GM12878 (cell line): ENCODE measurements at regions not wholly inside any gene's neighbourhood (a gene's known extent, or its start where the extent isn't known, plus 50 kb on each side); places are given as distances from the start of the nearest gene placed in this dataset.

Experiments
- ATAC-seq: fragments of 200-7000 bp; cut with Tn5 transposase; 3 replicates; pipeline ENCODE4 v1.9.1; 2020; ENCODE audit warnings: mild to moderate bottlenecking, moderate library complexity
- BruUV-seq: library from RNA; stranded (reverse); fragments of 400-500 nt; replicated peaks from 2 replicates; lab custom pipeline; 2021; lab: Mats Ljungman, UMichigan
- CTCF ChIA-PET: fragments of 300-600 bp; sonication (Branson Sonifier 250); formaldehyde crosslinking; extraction: SDS; loops from one replicate; lab custom pipeline; 2021; ENCODE audit warnings: inconsistent platforms; lab: Yijun Ruan, JAX
- POLR2A ChIA-PET: fragments of 350-600 bp; formaldehyde crosslinking; extraction: SDS; loops from one replicate; lab custom pipeline; 2021; ENCODE audit warnings: inconsistent platforms; lab: Charles Lee
- RAD21 ChIA-PET: fragments of 300-600 bp; sonication (Branson Sonifier 250); formaldehyde crosslinking; loops from one replicate; lab custom pipeline; 2023; ENCODE audit warnings: antibody characterized with exemption; ENCODE audit not compliant: unreplicated experiment; lab: Charles Lee
- SMC1A ChIA-PET: fragments of 300-600 bp; sonication (Branson Sonifier 250); formaldehyde crosslinking; loops from one replicate; lab custom pipeline; 2023; ENCODE audit not compliant: unreplicated experiment, uncharacterized antibody; lab: Charles Lee
- DNase-seq: peaks from one replicate; pipeline ENCODE4 v3.0.0-alpha.2; 2011; ENCODE audit warnings: low read depth, low spot score
- FAIRE-seq: peaks from 3 replicates; lab custom pipeline; 2011; peaks lifted over from hg19 to GRCh38; lab: Jason Lieb, UNC
- H2AFZ ChIP-seq: 2 replicates; pipeline ENCODE4 v1.6.0; 2011; ENCODE audit warnings: low read depth, low read length, control low read depth; ENCODE audit not compliant: control insufficient read depth
- H3K27ac ChIP-seq: 2 replicates; pipeline ENCODE4 v1.5.1; 2011; ENCODE audit warnings: control low read depth; ENCODE audit not compliant: control insufficient read depth, insufficient read depth
- H3K27me3 ChIP-seq, 2 experiments: replicated peaks in 1 of 2; 2 replicates each; pipeline versions ENCODE4 v1.6.0 to v1.6.1; 2011; ENCODE audit warnings: low read length in 1 of 2; ENCODE audit not compliant: control insufficient read depth in 2 of 2, insufficient read depth in 2 of 2
- H3K36me3 ChIP-seq, 2 experiments: 2 replicates each; pipeline ENCODE4 v1.5.1; 2011; ENCODE audit warnings: low read length in 1 of 2; ENCODE audit not compliant: control insufficient read depth in 2 of 2, insufficient read depth in 2 of 2
- H3K4me1 ChIP-seq: 2 replicates; pipeline ENCODE4 v1.6.1; 2011; ENCODE audit warnings: mild to moderate bottlenecking, low read length, moderate library complexity, mixed read lengths; ENCODE audit not compliant: control insufficient read depth, insufficient read depth
- H3K4me2 ChIP-seq: 2 replicates; pipeline ENCODE4 v1.6.0; 2011; ENCODE audit warnings: control low read depth; ENCODE audit not compliant: control insufficient read depth, insufficient read depth
- H3K4me3 ChIP-seq: fragments of 200-600 bp; sonication (generic); 2 replicates; pipeline ENCODE4 v1.5.1; 2016
- H3K79me2 ChIP-seq: 2 replicates; pipeline ENCODE4 v1.6.0; 2011; ENCODE audit warnings: low read length; ENCODE audit not compliant: control insufficient read depth, insufficient read depth
- H3K9ac ChIP-seq: 2 replicates; pipeline ENCODE4 v1.8.0; 2011; ENCODE audit warnings: low read length, control low read depth, mixed read lengths; ENCODE audit not compliant: control insufficient read depth, insufficient read depth
- H3K9me3 ChIP-seq: replicated peaks from 3 replicates; pipeline ENCODE4 v1.5.1; 2011; ENCODE audit warnings: mild to moderate bottlenecking, low read length; ENCODE audit not compliant: control insufficient read depth, insufficient read depth
- H4K20me1 ChIP-seq: 2 replicates; pipeline ENCODE4 v1.6.0; 2011; ENCODE audit not compliant: control insufficient read depth, insufficient read depth
- BCL11A ChIP-seq: IDR thresholded peaks from 2 replicates; pipeline ENCODE4 v1.6.1; 2011; ENCODE audit warnings: low read depth, low read length
- EED ChIP-seq: sonication (generic); IDR thresholded peaks from 2 replicates; pipeline ENCODE4 v1.6.1; 2016; ENCODE audit warnings: antibody characterized with exemption, low read depth
- EP300 ChIP-seq, 2 experiments: fragments of 150-350 bp in 1 of 2; IDR thresholded peaks; 2 replicates each; pipeline ENCODE4 v1.6.1; 2011 to 2012; ENCODE audit warnings: low read depth in 2 of 2, low read length in 2 of 2, borderline replicate concordance in 1 of 2, improper control_type of control experiment in 1 of 2, inconsistent platforms in 1 of 2; ENCODE audit not compliant: control insufficient read depth in 1 of 2
- FOXM1 ChIP-seq: IDR thresholded peaks from 2 replicates; pipeline ENCODE4 v1.6.1; 2012; ENCODE audit warnings: low read depth, mild to moderate bottlenecking, inconsistent platforms, low read length, moderate library complexity
- HCFC1 ChIP-seq: fragments of 150-350 bp; IDR thresholded peaks from 2 replicates; pipeline ENCODE4 v1.6.1; 2014; ENCODE audit warnings: low read length
- JUNB ChIP-seq: IDR thresholded peaks from 2 replicates; pipeline ENCODE4 v1.6.1; 2016; ENCODE audit warnings: antibody characterized with exemption, mild to moderate bottlenecking
- KAT2A ChIP-seq: conservative IDR thresholded peaks from 2 replicates; pipeline ENCODE4 v1.6.1; 2011; ENCODE audit warnings: low read depth, low read length; ENCODE audit not compliant: control insufficient read depth
- LARP7 ChIP-seq: fragments of 450-650 bp; IDR thresholded peaks from 2 replicates; pipeline ENCODE4 v1.6.1; 2017; ENCODE audit warnings: mild to moderate bottlenecking
- MAX ChIP-seq: IDR thresholded peaks from 2 replicates; pipeline ENCODE4 v1.6.1; 2012; ENCODE audit warnings: low read depth, low read length, improper control_type of control experiment
- MEF2A ChIP-seq: IDR thresholded peaks from 2 replicates; pipeline ENCODE4 v1.6.1; 2011; ENCODE audit warnings: low read depth, mild to moderate bottlenecking, low read length, moderate library complexity; ENCODE audit not compliant: insufficient read depth
- NBN ChIP-seq: fragments of 450-650 bp; IDR thresholded peaks from 2 replicates; pipeline ENCODE4 v1.6.1; 2016
- PML ChIP-seq: IDR thresholded peaks from 2 replicates; pipeline ENCODE4 v1.6.1; 2012; ENCODE audit warnings: low read length, inconsistent platforms
- POU2F2 ChIP-seq: IDR thresholded peaks from 3 replicates; pipeline ENCODE4 v1.6.1; 2011; ENCODE audit warnings: low read depth, mild to moderate bottlenecking, low read length, borderline replicate concordance
- RAD51 ChIP-seq: fragments of 450-650 bp; IDR thresholded peaks from 2 replicates; pipeline ENCODE4 v1.6.1; 2016; ENCODE audit warnings: moderate library complexity, mild to moderate bottlenecking, inconsistent platforms
- REST ChIP-seq: IDR thresholded peaks from 2 replicates; pipeline ENCODE4 v1.6.1; 2012; ENCODE audit warnings: mild to moderate bottlenecking, low read depth, low read length
- SREBF2 ChIP-seq: IDR thresholded peaks from 2 replicates; pipeline ENCODE4 v1.6.1; 2012; ENCODE audit warnings: mild to moderate bottlenecking, low read length
- TAF1 ChIP-seq: IDR thresholded peaks from 2 replicates; pipeline ENCODE4 v1.6.1; 2011; ENCODE audit warnings: mild to moderate bottlenecking, low read depth, low read length, borderline replicate concordance
- WRNIP1 ChIP-seq: IDR thresholded peaks from 2 replicates; pipeline ENCODE4 v1.6.1; 2011; ENCODE audit warnings: low read depth, low read length, improper control_type of control experiment, borderline replicate concordance
- ZBTB33 ChIP-seq: fragments of 450-650 bp; IDR thresholded peaks from 2 replicates; pipeline ENCODE4 v1.6.1; 2017; ENCODE audit warnings: mild to moderate bottlenecking
- ZNF384 ChIP-seq: IDR thresholded peaks from 2 replicates; pipeline ENCODE4 v1.6.1; 2012; ENCODE audit warnings: low read depth, mild to moderate bottlenecking, low read length, improper control_type of control experiment, borderline replicate concordance
- WGBS: methylation state at CpG from one replicate; pipeline ENCODE4 v1.1.6; 2016; ENCODE audit warnings: low lambda C conversion rate; ENCODE audit not compliant: insufficient replicate concordance, insufficient coverage; ENCODE audit errors: missing lambda C conversion rate; 5-methylcytosine and 5-hydroxymethylcytosine counted together
- in situ Hi-C: fragments of 300-500 bp; cut with MboI; formaldehyde crosslinking; loops from 9 replicates; pipeline ENCODE4 v1.14.3; 2018; ENCODE audit warnings: mixed read lengths
- intact Hi-C: fragments of 100-400 bp; cut with micrococcal nuclease; formaldehyde crosslinking; loops from one replicate; pipeline ENCODE4 v1.14.2; 2022; ENCODE audit not compliant: unreplicated experiment

- Histone ChIP-seq H3K9ac (no peak overlapping the region), H3K79me2 (no peaks in the 10 kb centered on the region), H3K4me2 (no peak overlapping the region), H2AFZ (no peak overlapping the region), H3K9me3 (no peaks in the 10 kb centered on the region), H3K4me1 (no peaks in the 10 kb centered on the region), H4K20me1 (no peaks in the 10 kb centered on the region), H3K27ac (no peak overlapping the region), H3K27me3 (no peaks in the 10 kb centered on the region), H3K36me3 (no peaks in the 10 kb centered on the region), H3K4me3 (no peak overlapping the region)
- CTCF ChIA-PET = no interaction called here
- RAD21 ChIA-PET = no interaction called here
- POLR2A ChIA-PET = interaction anchor here (0.7 kb wide), 1 partner anchor 235 kb away, joined by 3 read pairs; no protein-coding TSS in a partner anchor
- intact Hi-C loops = no loop called here
- no peak for ATAC-seq
- WGBS = 16% methylated on average over 3 of the region's 3 CpGs
- FAIRE-seq = no peak
- SMC1A ChIA-PET = interaction anchor here (0.9 to 1.4 kb wide), 3 partner anchors 10 to 44 kb away, joined by 3 read pairs; no protein-coding TSS in a partner anchor
- TF ChIP-seq BCL11A = no peak
- TF ChIP-seq JUNB = no peak
- TF ChIP-seq NBN = no peak
- TF ChIP-seq ZBTB33 = no peak
- no peak for TF ChIP-seq KAT2A
- no peak for TF ChIP-seq POU2F2
- no peak for TF ChIP-seq SREBF2
- no peak for TF ChIP-seq EED
- TF ChIP-seq EP300 (IDR thresholded peaks at IDR 0.05; ENCODE audit: borderline replicate concordance in 1 of 2, control insufficient read depth in 1 of 2, low read depth in 2 of 2, low read length in 2 of 2) = no peak
- no peak for TF ChIP-seq WRNIP1
- no peak for TF ChIP-seq RAD51
- no peak for TF ChIP-seq REST
- TF ChIP-seq MEF2A = no peak
- no peak for TF ChIP-seq PML
- TF ChIP-seq FOXM1 = no peak
- no peak for TF ChIP-seq HCFC1
- no peak for TF ChIP-seq MAX
- TF ChIP-seq ZNF384 = no peak
- no peak for TF ChIP-seq TAF1
- TF ChIP-seq LARP7 = no peak
- no TSS peak for BruUV-seq
- DNase-seq = no peak
- in situ Hi-C loops = no loop called here
These were observed 148.8 kb downstream of the MBD2 start for GRCh38 chr18:54075689-54076088.
